Suprapubic skin (tissue), 4 donors: ENCODE measurements at regions not wholly inside any gene's neighbourhood (a gene's known extent, or its start where the extent isn't known, plus 50 kb on each side); places are given as distances from the start of the nearest gene placed in this dataset.

Experiments used
- DNase-seq, 2 donors: peaks; one replicate each; pipeline ENCODE4 v3.0.0-alpha.2; 2019; ENCODE audit warnings: low spot score in 2 of 2
- H3K27ac ChIP-seq: fragments of 200-600 bp; sonication (generic); one replicate; pipeline ENCODE4 v1.5.1; 2019
- H3K27me3 ChIP-seq: fragments of 200-600 bp; sonication (generic); one replicate; pipeline ENCODE4 v1.5.1; 2019
- H3K36me3 ChIP-seq: fragments of 200-600 bp; sonication (generic); one replicate; pipeline ENCODE4 v1.5.1; 2019
- H3K4me1 ChIP-seq: fragments of 200-600 bp; sonication (generic); one replicate; pipeline ENCODE4 v1.5.1; 2019
- H3K4me3 ChIP-seq: fragments of 200-600 bp; sonication (generic); one replicate; pipeline ENCODE4 v1.5.1; 2019; ENCODE audit warnings: mild to moderate bottlenecking
- H3K9me3 ChIP-seq: fragments of 200-600 bp; sonication (generic); one replicate; pipeline ENCODE4 v1.5.1; 2019
- CTCF ChIP-seq, 2 donors: fragments of 200-600 bp in 1 of 2; fragments of 450-650 bp in 1 of 2; sonication (generic) in 1 of 2; IDR thresholded peaks; one replicate each; pipeline ENCODE4 v1.5.1; 2016 to 2019; ENCODE audit warnings: antibody characterized with exemption in 2 of 2, mild to moderate bottlenecking in 1 of 2, moderate library complexity in 1 of 2
- EP300 ChIP-seq: sonication (generic); formaldehyde crosslinking; IDR thresholded peaks from one replicate; pipeline ENCODE4 v1.6.1; 2017; ENCODE audit warnings: antibody characterized with exemption
- POLR2A ChIP-seq, 2 donors: fragments of 450-650 bp; IDR thresholded peaks; one replicate each; pipeline ENCODE4 v1.6.1; 2017; ENCODE audit warnings: antibody characterized with exemption in 2 of 2, mild to moderate bottlenecking in 2 of 2, moderate library complexity in 2 of 2
- POLR2AphosphoS5 ChIP-seq, 3 donors: sonication (generic); formaldehyde crosslinking; IDR thresholded peaks; one replicate each; pipeline ENCODE4 v1.6.1; 2017; ENCODE audit warnings: antibody characterized with exemption in 3 of 3
- WGBS: methylation state at CpG from one replicate; pipeline ENCODE4 v1.1.5; 2018; 5-methylcytosine and 5-hydroxymethylcytosine counted together

- DNase-seq, result no peak
- WGBS, result 96% methylated on average over 3 of the region's 3 CpGs
- Histone ChIP-seq H3K27ac (no peak overlapping the region), H3K27me3 (no peaks in the 10 kb centered on the region), H3K4me3 (no peak overlapping the region), H3K9me3 (no peaks in the 10 kb centered on the region), H3K36me3 (no peaks in the 10 kb centered on the region), H3K4me1 (no peaks in the 10 kb centered on the region)
- TF ChIP-seq CTCF (IDR thresholded peaks at IDR 0.05) (no peak), EP300 (no peak), POLR2A (IDR thresholded peaks at IDR 0.05) (no peak), POLR2AphosphoS5 (IDR thresholded peaks at IDR 0.05) (no peak)
These were observed 179.0 kb upstream of the TSHZ3 start for GRCh38 chr19:31528261-31528660.

- TF ChIP-seq EP300 (no peak), CTCF (IDR thresholded peaks at IDR 0.05) (no peak), POLR2A (IDR thresholded peaks at IDR 0.05) (no peak), POLR2AphosphoS5 (IDR thresholded peaks at IDR 0.05) (no peak)
- Histone ChIP-seq H3K27me3 (no peaks in the 10 kb centered on the region), H3K4me3 (no peak overlapping the region), H3K27ac (no peak overlapping the region), H3K36me3 (no peaks in the 10 kb centered on the region), H3K9me3 (no peaks in the 10 kb centered on the region), H3K4me1 (no peaks in the 10 kb centered on the region)
- DNase-seq, result no peak
- 50% methylated on average over 1 of the region's 1 CpG for WGBS
These were observed 179.9 kb upstream of the TSHZ3 start for GRCh38 chr19:31529121-31529520.

- no peak overlapping the region for H3K27ac ChIP-seq
- H3K9me3 ChIP-seq, result no peaks in the 10 kb centered on the region
- TF ChIP-seq POLR2AphosphoS5 (IDR thresholded peaks at IDR 0.05), result no peak
- TF ChIP-seq POLR2A (IDR thresholded peaks at IDR 0.05), result no peak
- TF ChIP-seq EP300, result no peak
- no peak for TF ChIP-seq CTCF (IDR thresholded peaks at IDR 0.05)
- H3K4me3 ChIP-seq, result no peak overlapping the region
- no peaks in the 10 kb centered on the region for H3K36me3 ChIP-seq
- no peaks in the 10 kb centered on the region for H3K4me1 ChIP-seq
- no peaks in the 10 kb centered on the region for H3K27me3 ChIP-seq
- WGBS, result 98% methylated on average over 6 of the region's 7 CpGs
- DNase-seq, result no peak
These were observed 181.5 kb upstream of the TSHZ3 start for GRCh38 chr19:31530781-31531180.

- Histone ChIP-seq H3K4me1 (no peaks in the 10 kb centered on the region), H3K27ac (no peak overlapping the region), H3K4me3 (no peak overlapping the region), H3K27me3 (no peaks in the 10 kb centered on the region), H3K36me3 (no peaks in the 10 kb centered on the region), H3K9me3 (no peaks in the 10 kb centered on the region)
- DNase-seq, result no peak
- 63% methylated on average over 2 of the region's 2 CpGs for WGBS
- TF ChIP-seq CTCF (IDR thresholded peaks at IDR 0.05) (no peak), POLR2A (IDR thresholded peaks at IDR 0.05) (no peak), POLR2AphosphoS5 (IDR thresholded peaks at IDR 0.05) (no peak), EP300 (no peak)
These were observed 182.1 kb upstream of the TSHZ3 start for GRCh38 chr19:31531326-31531725.

GRCh38 chr19:31532034-31532433 lies 182.8 kb upstream of the TSHZ3 start:
- no peak overlapping the region for H3K27ac ChIP-seq
- H3K4me1 ChIP-seq, result no peaks in the 10 kb centered on the region
- DNase-seq, result no peak
- no peaks in the 10 kb centered on the region for H3K9me3 ChIP-seq
- no peaks in the 10 kb centered on the region for H3K36me3 ChIP-seq
- TF ChIP-seq CTCF (IDR thresholded peaks at IDR 0.05) (no peak), POLR2A (IDR thresholded peaks at IDR 0.05) (no peak), POLR2AphosphoS5 (IDR thresholded peaks at IDR 0.05) (no peak), EP300 (no peak)
- H3K27me3 ChIP-seq, result no peaks in the 10 kb centered on the region
- no peak overlapping the region for H3K4me3 ChIP-seq
- 85% methylated on average over 8 of the region's 8 CpGs for WGBS
